GM13976 (cell line): ENCODE measurements at regions not wholly inside any gene's neighbourhood (a gene's known extent, or its start where the extent isn't known, plus 50 kb on each side); places are given as distances from the start of the nearest gene placed in this dataset.

Experiments
- DNase-seq: peaks from one replicate; pipeline ENCODE4 v3.0.0; 2012; ENCODE audit warnings: low spot score
- in situ Hi-C: fragments of 300-500 bp; cut with MboI; formaldehyde crosslinking; loops from one replicate; pipeline ENCODE4 v1.12.0; 2022; ENCODE audit warnings: low sequenced_read_pairs, mixed read lengths, inconsistent platforms; ENCODE audit not compliant: unreplicated experiment
- TF ChIP-seq, protein P1 (sequence below): IDR thresholded peaks from 2 replicates; pipeline ENCODE4 v1.5.1; 2012; ENCODE audit warnings: borderline replicate concordance, mild to moderate bottlenecking; ENCODE audit not compliant: insufficient read depth; ENCODE audit errors: extremely low read depth, missing control alignments, control extremely low read depth

DNA sequence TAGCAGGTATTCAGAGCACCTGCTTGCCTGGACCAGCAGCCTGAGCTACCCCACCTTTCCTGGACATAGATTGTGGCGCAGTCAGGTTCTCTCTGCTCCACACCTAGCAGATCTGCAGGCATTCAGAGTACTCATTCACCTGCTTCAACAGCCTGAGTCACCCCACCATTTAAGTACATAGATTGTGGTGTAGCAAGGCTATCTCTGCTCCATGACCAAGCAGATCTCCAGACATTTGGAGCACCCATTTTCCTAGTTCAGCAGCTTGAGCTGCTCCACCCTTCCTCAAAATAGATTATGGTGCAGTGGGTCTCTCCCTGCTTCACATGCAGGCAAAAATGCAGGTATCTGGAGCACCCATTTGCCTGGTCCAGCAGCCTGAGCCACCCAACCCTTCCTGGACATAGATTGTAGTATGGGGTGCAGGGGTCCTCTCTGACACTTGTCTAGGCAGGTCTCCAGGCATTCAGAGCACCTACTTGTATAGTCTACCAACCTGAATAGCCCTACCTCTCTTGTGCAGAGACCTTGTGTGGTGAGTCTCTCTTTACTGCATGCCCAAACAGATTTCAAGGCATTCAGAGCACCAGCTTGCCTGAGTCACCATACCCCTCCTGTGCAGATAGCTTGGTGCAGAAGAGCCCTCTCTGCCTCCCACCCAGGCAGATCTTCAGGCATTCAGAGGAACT is 466.0 kb upstream of the THBS1 start:
- TF ChIP-seq, protein P1, sequence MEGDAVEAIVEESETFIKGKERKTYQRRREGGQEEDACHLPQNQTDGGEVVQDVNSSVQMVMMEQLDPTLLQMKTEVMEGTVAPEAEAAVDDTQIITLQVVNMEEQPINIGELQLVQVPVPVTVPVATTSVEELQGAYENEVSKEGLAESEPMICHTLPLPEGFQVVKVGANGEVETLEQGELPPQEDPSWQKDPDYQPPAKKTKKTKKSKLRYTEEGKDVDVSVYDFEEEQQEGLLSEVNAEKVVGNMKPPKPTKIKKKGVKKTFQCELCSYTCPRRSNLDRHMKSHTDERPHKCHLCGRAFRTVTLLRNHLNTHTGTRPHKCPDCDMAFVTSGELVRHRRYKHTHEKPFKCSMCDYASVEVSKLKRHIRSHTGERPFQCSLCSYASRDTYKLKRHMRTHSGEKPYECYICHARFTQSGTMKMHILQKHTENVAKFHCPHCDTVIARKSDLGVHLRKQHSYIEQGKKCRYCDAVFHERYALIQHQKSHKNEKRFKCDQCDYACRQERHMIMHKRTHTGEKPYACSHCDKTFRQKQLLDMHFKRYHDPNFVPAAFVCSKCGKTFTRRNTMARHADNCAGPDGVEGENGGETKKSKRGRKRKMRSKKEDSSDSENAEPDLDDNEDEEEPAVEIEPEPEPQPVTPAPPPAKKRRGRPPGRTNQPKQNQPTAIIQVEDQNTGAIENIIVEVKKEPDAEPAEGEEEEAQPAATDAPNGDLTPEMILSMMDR, result no peak
- DNase-seq, result no peak
- in situ Hi-C loops, result no loop called here

DNA sequence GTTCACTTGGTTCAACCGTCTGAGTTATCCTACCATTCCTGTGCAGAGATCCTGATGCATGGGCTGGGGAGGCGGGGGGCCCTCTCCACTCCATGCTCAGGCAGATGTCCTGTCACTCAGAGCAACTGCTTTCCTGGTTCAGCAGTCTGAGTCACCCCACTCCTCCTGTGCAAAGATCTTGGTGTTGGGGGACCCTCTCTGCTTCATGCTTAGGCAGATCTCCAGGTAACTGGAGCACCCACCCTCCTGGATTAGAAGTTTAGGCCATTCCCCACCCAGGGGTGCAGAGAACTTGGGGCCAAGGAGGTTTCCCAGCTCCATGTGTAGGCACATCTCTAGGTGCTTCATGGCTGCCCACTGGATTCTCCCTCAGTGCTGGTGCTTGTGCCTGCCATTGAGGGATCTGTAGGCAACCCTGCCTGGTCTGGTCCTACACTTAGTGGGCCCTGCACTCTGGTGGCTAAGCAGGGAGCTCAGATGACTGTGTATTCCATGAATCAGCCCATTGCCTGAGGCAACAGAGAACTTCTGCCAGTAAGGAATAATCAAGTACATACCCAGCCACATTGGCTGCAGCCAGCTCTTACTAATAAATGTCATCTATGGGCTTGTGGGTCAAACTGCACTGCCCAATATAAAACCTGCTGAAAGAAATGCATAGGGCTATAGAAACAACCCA is 465.4 kb upstream of the THBS1 start:
- in situ Hi-C loops, result no loop called here
- TF ChIP-seq, protein P1, result no peak
- no peak for DNase-seq

DNA sequence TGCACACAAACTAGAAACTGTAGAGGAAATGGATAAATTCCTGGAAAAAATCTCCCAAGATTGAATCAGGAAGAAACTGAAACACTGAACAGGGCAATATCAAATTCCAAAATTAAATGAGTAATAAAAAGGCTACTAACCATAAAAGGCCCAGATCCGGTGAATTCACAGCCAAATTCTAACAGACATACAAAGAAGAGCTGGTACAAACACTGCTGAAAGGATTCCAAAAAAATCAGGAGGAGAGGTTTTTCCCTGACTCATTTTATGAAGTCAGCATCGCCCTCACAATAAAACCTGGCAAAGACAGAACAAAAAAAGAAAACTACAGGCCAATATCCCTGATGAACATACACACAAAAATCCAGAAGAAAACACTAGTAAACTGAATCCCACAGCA is 462.4 kb upstream of the THBS1 start:
- DNase-seq, result no peak
- in situ Hi-C loops, result no loop called here
- TF ChIP-seq, protein P1, result no peak

DNA sequence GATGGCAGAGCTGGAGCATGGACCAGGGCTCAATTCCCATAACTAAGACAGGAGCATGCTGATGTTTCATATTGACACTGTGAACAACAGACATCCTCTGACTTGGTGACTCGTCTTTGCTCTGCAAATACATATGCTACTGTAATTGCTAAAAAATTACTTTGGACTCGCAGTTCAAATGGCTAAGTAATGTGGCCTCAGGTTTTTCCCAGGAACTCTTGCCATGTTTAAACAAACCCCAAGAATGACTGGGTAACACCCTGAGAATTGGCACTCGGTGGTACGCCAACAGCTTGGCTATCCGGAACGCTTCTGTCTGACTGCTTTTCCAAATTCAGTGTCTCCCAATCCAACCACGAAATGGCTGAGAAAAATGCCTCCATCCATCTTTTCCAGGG is 456.7 kb upstream of the THBS1 start:
- no peak for DNase-seq
- TF ChIP-seq, protein P1, result no peak
- in situ Hi-C loops, result loop anchor here (10.0 kb wide), 1 partner anchor 451 kb away; no protein-coding TSS in a partner anchor

DNA sequence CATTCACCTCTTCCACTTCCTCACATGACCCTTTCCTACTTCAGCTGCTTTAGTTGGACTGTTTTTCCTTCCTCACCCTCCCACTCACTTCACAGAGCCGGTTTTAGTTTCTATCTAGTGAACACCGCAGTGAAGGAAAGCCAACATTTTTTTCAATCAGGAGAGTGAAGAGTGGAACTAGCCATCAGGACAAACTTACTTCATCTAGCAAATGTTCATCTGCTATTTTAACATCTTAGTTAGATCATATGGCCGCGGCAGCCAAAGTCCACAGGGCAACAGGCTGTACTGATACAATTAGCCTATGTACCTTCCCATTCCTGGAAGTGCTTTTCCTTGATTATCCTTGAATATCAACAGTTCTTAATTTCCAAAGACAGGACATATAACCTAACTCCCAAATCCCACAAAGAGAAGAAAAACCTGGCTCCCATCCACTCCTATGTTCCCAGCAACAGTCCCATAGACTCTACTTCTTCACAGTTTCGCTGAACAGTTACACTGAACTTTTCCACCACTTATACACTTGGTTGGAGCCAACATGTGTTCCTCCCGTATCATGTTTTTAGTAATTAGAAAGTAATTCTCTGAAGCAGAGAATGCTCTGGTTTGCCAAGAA is 456.2 kb upstream of the THBS1 start:
- in situ Hi-C loops, result loop anchor here (10.0 kb wide), 1 partner anchor 450 kb away; no protein-coding TSS in a partner anchor
- TF ChIP-seq, protein P1, result no peak
- no peak for DNase-seq

DNA sequence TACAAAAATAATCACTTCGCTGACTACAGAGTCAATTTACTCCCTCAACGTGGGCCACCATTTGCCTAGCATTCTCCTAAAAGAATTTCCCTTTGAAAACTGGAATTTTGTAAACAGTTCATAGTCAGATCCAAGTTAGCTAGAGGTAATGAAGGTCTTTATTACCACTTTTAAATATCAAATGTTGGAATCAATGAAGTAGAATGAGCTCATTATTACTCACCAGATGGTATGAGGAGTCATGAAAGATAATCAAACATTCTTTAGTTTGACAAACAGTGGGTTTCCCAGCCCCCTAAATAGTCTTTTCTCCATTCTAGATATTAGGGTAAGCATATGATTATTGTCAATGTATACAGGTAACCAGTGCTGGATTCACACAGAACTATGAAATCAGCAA is 455.7 kb upstream of the THBS1 start:
- TF ChIP-seq, protein P1, result no peak
- DNase-seq, result no peak
- in situ Hi-C loops, result loop anchor here (10.0 kb wide), 1 partner anchor 450 kb away; no protein-coding TSS in a partner anchor
